Thymus (tissue), 11 donors: ENCODE measurements at regions not wholly inside any gene's neighbourhood (a gene's known extent, or its start where the extent isn't known, plus 50 kb on each side); places are given as distances from the start of the nearest gene placed in this dataset.
"Not testable (repeated sequence)": the region's sequence is repeated elsewhere in the genome, so short reads cannot be mapped to it uniquely, and the experiment has no call there.

Experiments
- DNase-seq, 9 donors: peaks; one replicate each; pipeline ENCODE4 v3.0.0-alpha.2; 2013; ENCODE audit warnings: low spot score in 9 of 9, low read depth in 6 of 9, missing footprints in 1 of 9
- H3K27ac ChIP-seq, 2 donors: one replicate each; pipeline ENCODE4 v1.5.1; 2013; ENCODE audit warnings: control low read depth in 1 of 2, low read depth in 1 of 2, low read length in 1 of 2, mild to moderate bottlenecking in 1 of 2, moderate library complexity in 1 of 2
- H3K27me3 ChIP-seq, 2 donors: one replicate each; pipeline ENCODE4 v1.5.1; 2013; ENCODE audit warnings: low read length in 1 of 2; ENCODE audit not compliant: control insufficient read depth in 2 of 2, insufficient read depth in 1 of 2
- H3K36me3 ChIP-seq, 2 donors: one replicate each; pipeline ENCODE4 v1.5.1; 2013; ENCODE audit warnings: low read length in 1 of 2, mild to moderate bottlenecking in 1 of 2, moderate library complexity in 1 of 2; ENCODE audit not compliant: control insufficient read depth in 2 of 2, insufficient read depth in 2 of 2
- H3K4me1 ChIP-seq, 2 donors: one replicate each; pipeline ENCODE4 v1.5.1; 2013; ENCODE audit warnings: low read length in 2 of 2; ENCODE audit not compliant: control insufficient read depth in 2 of 2, insufficient read depth in 2 of 2
- H3K4me3 ChIP-seq, 2 donors: one replicate each; pipeline ENCODE4 v1.5.1; 2013; ENCODE audit warnings: low read length in 2 of 2, control low read depth in 1 of 2, mild to moderate bottlenecking in 1 of 2
- H3K9me3 ChIP-seq, 2 donors: one replicate each; pipeline ENCODE4 v1.5.1; 2013; ENCODE audit warnings: low read length in 1 of 2, mild to moderate bottlenecking in 1 of 2; ENCODE audit not compliant: control insufficient read depth in 2 of 2, insufficient read depth in 1 of 2
- WGBS: extraction: QIAGEN DNeasy Blood & Tissue Kit; methylation state at CpG from one replicate; pipeline ENCODE4 v1.1.7; 2013; 5-methylcytosine and 5-hydroxymethylcytosine counted together
- donor health status: healthy.

DNA sequence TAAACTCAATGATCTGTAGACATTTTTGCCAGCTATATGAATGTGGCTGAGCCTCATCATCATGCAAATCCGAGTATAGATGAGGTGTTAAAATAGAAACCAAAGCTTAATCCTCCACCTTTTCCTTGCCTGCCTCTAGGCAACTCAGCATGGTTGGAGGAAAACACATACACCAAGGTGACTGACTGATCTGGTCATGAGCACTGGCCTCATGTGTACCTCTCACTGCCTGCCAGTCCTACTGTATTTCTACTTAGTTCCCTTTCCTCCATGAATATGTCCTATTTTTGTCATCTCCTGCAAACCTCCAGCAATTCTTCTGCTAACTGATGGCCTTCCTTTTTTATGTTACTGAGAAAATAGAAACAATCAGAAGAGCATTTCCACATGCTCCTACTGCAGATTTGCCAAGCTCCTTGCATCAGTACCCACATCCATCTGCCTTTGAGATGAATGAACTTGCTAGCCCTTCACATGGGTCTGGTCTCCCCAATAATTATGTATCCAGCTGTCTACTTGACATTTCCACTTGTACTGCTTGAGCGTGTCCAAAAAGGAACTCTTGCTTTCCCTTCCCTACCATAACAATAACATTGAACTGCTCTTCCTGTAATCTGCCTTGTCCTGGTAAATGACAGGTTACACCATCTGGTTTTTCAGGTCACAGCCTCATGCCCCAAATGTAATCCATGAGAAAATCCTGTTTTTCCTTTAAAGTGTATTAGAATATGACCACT lies 90.1 kb upstream of the GARIN1A start:
- H3K36me3 ChIP-seq = peaks cover 11 to 20% of the 10 kb centered on the region in 2 donors
- not testable (repeated sequence) for H3K4me1 ChIP-seq, H3K27me3 ChIP-seq, DNase-seq, H3K9me3 ChIP-seq, H3K27ac ChIP-seq, H3K4me3 ChIP-seq
- 98% methylated on average over 2 of the region's 2 CpGs for WGBS

DNA sequence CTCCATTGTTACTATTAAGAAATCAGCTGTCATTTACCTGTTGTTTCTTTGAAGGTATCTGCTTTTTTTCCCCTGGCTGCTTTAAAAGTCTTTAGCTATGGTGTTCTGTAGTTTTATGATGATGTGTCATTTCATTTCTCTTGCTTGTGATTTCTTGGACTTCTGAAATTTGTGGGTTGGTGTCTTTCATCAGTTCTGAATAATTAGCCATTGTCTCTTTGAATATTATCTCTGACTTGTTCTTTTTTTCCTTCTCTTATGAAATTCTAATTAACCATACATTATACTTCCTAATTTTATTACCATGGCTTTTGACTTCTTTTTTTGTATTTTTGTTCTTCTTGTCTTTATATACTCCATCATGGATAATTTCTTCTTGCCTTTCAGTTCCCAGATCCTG lies 85.4 kb upstream of the GARIN1A start:
- peaks cover 13 to 15% of the 10 kb centered on the region in 2 donors for H3K36me3 ChIP-seq
- H3K4me1 ChIP-seq, H3K9me3 ChIP-seq, H3K27ac ChIP-seq, DNase-seq, H3K4me3 ChIP-seq, H3K27me3 ChIP-seq: not testable (repeated sequence)

- H3K36me3 ChIP-seq = peaks cover 16 to 20% of the 10 kb centered on the region in 2 donors
- no peaks in the 10 kb centered on the region for H3K27me3 ChIP-seq
- WGBS = 98% methylated on average over 5 of the region's 5 CpGs
- H3K4me1 ChIP-seq = no peaks in the 10 kb centered on the region
- no peak for DNase-seq
- H3K4me3 ChIP-seq = no peak overlapping the region
- no peak overlapping the region for H3K27ac ChIP-seq
- no peaks in the 10 kb centered on the region for H3K9me3 ChIP-seq
Measured at GRCh38 chr7:128591705-128592104, 80.4 kb upstream of the GARIN1A start.

DNA sequence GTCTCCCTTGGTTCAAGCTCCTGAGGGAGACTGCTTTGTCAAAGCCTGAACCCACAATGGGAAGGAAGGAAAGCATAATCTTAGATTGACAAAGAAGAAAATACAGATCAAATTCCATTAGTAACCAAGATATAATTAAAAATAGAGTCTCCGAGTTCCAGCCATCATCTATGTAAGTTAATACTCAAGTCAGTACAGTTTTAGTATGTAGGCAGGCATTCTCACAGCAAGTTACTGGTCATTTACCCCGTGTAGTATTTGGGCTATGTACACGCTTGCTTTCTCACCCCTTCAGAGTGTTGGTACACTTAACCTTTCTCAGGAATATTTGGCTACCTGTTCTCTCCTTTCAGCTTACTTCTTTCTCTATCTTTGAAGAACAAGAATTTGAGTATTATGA lies 79.9 kb upstream of the GARIN1A start:
- H3K36me3 ChIP-seq = peaks cover 16 to 21% of the 10 kb centered on the region in 2 donors
- WGBS = 100% methylated on average over 2 of the region's 3 CpGs
- not testable (repeated sequence) for H3K27me3 ChIP-seq

GRCh38 chr7:128594061-128594460 lies 78.0 kb upstream of the GARIN1A start:
- H3K27me3 ChIP-seq, H3K27ac ChIP-seq, H3K9me3 ChIP-seq, H3K4me1 ChIP-seq, DNase-seq, H3K4me3 ChIP-seq: not testable (repeated sequence)
- 97% methylated on average over 6 of the region's 6 CpGs for WGBS
- H3K36me3 ChIP-seq = peaks cover 16 to 23% of the 10 kb centered on the region in 2 donors

More for the DNA sequence above, 79.9 kb upstream of the GARIN1A start:
- DNase-seq, H3K4me3 ChIP-seq, H3K9me3 ChIP-seq, H3K27ac ChIP-seq, H3K4me1 ChIP-seq: not testable (repeated sequence)

DNA sequence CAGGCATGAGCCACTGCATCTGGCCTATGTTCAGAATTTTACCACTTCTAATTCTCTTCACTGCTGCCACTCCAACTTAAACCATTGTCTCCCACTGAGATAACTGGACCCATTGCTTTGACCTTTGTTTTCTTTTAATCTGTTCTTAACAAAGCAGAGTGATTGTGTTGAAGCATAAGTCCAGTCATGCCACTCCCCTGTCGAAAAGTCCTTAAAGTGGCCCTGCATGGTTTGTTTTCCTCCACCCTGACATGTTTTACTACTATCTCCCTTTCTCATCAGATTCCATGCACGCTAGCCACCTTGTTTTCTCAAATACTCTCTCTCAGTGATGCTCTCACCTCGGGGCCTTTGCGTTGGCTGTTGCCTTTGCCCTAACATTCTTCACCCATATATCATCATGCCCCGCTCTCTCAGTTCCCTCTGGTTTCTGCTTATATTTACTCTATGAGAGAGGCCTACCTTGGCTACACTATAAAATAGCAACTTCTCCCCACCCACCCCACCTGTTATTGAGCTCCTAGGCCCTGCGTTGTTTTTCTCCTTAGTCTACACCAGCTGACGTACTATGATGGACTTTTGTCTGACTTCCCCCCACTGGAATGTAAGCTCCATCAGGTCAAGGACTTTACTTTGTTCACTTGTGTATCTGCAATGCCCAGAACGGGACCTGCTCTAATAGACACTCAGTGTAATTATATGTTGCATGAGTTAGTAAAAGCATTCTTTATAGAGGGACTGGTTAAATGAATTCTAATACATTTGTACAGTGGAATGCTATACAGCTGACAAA lies 75.6 kb upstream of the GARIN1A start:
- not testable (repeated sequence) for H3K9me3 ChIP-seq, H3K27ac ChIP-seq, H3K4me3 ChIP-seq, H3K4me1 ChIP-seq, DNase-seq, H3K27me3 ChIP-seq
- WGBS = 96% methylated on average over 8 of the region's 8 CpGs
- H3K36me3 ChIP-seq = peaks cover 14 to 23% of the 10 kb centered on the region in 2 donors

DNA sequence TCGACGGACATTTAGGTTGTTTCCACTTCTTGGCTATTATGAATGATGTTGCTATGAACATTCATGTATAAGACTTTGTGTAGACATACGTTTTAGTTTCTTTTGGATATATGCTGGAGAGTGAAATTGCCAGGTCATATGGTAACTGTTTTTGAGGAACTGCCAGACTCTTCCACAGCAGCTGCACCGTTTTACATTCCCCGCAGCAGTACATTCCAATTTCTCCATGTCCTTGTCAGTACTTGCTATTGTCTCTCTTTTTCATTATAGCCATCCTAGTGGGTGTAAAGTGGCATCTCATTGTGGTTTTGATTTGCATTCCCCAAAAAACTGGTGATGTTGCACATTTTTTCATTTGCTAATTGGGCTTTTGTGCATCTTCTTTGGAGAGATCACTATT lies 73.1 kb upstream of the GARIN1A start:
- H3K9me3 ChIP-seq, H3K36me3 ChIP-seq, DNase-seq, H3K27me3 ChIP-seq, H3K27ac ChIP-seq, H3K4me1 ChIP-seq, H3K4me3 ChIP-seq: not testable (repeated sequence)
- 92% methylated on average over 5 of the region's 5 CpGs for WGBS

DNA sequence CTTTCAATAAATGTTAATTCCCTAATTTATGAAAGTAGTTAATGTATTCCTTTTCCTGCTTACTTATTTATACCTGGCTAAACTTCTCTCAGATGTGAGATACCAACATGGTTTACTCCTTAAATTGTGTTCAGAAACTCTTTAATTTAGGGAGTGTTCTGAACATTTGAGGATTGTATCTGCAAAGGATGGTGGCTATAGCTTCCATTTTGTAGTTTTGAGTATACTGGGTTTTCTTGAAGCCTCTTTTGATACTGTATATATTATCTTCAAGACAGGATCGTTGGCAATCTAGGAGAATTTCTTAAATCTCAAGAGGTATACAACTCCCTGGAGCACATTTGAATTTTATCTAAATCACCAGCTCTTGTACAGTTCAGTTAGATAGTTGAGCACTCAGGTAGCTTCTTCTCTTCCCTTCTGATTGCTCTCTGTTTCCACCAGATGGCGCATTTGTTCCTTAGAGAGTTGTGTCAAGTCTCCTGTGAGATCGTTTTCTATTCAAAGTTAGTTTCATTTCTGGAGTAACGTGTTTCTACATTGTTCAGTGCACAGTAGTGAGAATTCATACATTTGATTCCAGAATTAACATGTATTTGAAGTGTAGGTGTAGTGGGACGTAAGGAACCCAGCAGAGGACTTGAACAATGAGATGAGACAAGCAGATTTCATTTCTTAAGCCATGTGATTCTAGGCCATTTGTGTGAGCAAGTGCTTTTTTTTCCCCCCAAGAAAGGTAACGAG lies 63.2 kb upstream of the GARIN1A start:
- WGBS = 23% methylated on average over 6 of the region's 6 CpGs
- H3K9me3 ChIP-seq, H3K36me3 ChIP-seq, H3K27me3 ChIP-seq, H3K27ac ChIP-seq, H3K4me3 ChIP-seq, H3K4me1 ChIP-seq: not testable (repeated sequence)
- DNase-seq = peak in 8 of 9 donors; percentile 1 to 52 (median 10)

DNA sequence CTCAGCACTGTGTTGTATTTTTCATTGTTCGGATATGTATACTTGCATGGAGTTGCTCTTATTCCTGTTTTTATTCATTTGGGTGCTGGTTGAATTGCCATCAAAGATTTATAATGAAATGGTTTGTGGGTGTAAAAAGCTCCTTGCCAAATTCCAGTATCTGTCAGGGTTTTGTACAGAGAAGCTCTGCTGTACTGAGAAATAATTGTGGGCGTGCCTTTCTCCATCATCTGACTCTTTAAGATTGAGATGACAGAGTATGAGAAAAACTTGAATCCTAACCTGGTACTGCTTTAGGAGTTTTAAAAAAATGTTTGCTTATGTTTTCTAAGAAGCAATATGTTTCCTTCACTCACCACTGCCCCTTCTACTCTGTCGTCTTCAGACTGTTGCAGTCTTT lies 58.7 kb upstream of the GARIN1A start:
- H3K27ac ChIP-seq, H3K27me3 ChIP-seq, DNase-seq, H3K9me3 ChIP-seq, H3K4me1 ChIP-seq, H3K4me3 ChIP-seq: not testable (repeated sequence)
- peaks cover 6 to 21% of the 10 kb centered on the region in 2 donors for H3K36me3 ChIP-seq
- WGBS = 97% methylated on average over 3 of the region's 3 CpGs
